Endothelial cell of umbilical vein (primary cell): ENCODE measurements at regions not wholly inside any gene's neighbourhood (a gene's known extent, or its start where the extent isn't known, plus 50 kb on each side); places are given as distances from the start of the nearest gene placed in this dataset.

Source experiments
- CTCF ChIP-seq, 2 donors: IDR thresholded peaks; 1 replicate in 1 of 2; 2 replicates in 1 of 2; pipeline ENCODE4 v1.5.1; 2011; ENCODE audit warnings: low read length in 2 of 2, mild to moderate bottlenecking in 2 of 2, moderate library complexity in 2 of 2, control low read depth in 1 of 2, inconsistent platforms in 1 of 2, low read depth in 1 of 2; ENCODE audit not compliant: insufficient read depth in 1 of 2; ENCODE audit errors: extremely low read depth in 1 of 2
- EZH2 ChIP-seq: IDR thresholded peaks from 2 replicates; pipeline ENCODE4 v1.6.1; 2012; ENCODE audit warnings: borderline replicate concordance, low read depth, mild to moderate bottlenecking, moderate library complexity, low read length, inconsistent platforms; ENCODE audit not compliant: severe bottlenecking
- POLR2A ChIP-seq: IDR thresholded peaks from 2 replicates; pipeline ENCODE4 v1.6.1; 2012; ENCODE audit warnings: low read depth, mild to moderate bottlenecking, control low read depth, low read length

GRCh38 chr1:56206391-56206790, 373.0 kb downstream of the PLPP3 start:
- TF ChIP-seq CTCF (IDR thresholded peaks at IDR 0.05; ENCODE audit: extremely low read depth in 1 of 2, insufficient read depth in 1 of 2, low read depth in 1 of 2, low read length in 2 of 2): no peak
- TF ChIP-seq EZH2: no peak
- no peak for TF ChIP-seq POLR2A
